HG02763 (cell line): ENCODE measurements at regions not wholly inside any gene's neighbourhood (a gene's known extent, or its start where the extent isn't known, plus 50 kb on each side); places are given as distances from the start of the nearest gene placed in this dataset.
"Not testable (repeated sequence)": the region's sequence is repeated elsewhere in the genome, so short reads cannot be mapped to it uniquely, and the experiment has no call there.

Experiments used
- ATAC-seq: cut with Tn5 transposase; IDR thresholded peaks from one replicate; pipeline ENCODE4 v1.9.1; 2021; ENCODE audit warnings: mild to moderate bottlenecking, moderate library complexity; ENCODE audit not compliant: unreplicated experiment

DNA sequence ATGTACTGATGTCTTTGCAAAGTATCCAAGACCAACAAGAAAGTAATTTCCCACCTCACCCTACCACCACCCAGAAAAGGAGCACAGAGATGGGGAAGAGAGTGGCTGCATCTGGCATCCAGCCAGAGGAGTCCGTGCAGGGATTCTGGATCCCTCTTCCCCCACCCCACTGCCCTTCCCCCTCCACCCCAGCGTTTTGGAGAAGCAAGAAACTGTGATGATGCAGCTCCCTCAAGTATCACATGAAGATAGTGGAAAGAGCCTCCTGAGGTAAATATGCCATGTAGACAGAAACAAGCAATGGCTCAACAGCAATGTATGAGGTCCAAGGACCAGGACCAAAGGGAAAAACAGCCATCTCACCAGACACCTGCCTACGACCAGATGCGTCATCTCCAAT is 153.8 kb downstream of the DEPDC1B start:
- no peak for ATAC-seq

DNA sequence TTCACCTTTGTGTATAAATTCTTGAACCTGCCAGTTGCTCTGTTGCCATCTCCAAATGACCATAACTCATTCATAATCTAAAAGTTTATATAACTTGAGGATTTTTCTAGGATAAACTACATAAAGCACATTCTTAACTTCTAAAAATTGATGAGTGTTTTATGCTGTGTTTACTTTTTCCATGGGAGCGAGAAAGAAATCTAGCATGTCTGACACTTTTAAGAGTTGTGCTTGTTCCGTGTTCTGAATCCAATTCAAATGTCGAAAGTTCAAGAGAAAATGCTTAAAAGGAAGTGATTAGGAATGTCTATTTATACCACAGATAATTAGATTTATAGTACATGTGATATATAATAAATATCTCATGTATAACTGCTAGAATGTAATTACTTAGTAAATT is 154.4 kb downstream of the DEPDC1B start:
- ATAC-seq: no peak

DNA sequence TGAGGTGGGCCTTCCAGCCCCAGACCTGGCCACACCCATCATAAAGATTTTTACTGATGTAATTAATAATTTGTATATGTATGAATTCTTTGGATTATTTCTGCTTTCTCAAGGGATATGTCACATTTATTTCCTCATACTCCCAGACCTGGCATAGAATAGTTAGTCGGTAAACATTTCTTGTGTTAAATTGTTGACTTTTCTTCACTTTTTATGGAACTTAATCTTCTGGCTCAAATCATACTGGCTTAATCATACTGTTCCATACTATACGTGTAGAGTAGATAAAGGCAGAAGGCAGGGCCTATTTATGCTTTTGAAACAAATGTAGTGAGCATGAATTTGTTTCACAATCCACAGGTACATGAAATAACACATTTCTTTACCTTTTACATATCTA is 155.8 kb downstream of the DEPDC1B start:
- ATAC-seq: no peak

DNA sequence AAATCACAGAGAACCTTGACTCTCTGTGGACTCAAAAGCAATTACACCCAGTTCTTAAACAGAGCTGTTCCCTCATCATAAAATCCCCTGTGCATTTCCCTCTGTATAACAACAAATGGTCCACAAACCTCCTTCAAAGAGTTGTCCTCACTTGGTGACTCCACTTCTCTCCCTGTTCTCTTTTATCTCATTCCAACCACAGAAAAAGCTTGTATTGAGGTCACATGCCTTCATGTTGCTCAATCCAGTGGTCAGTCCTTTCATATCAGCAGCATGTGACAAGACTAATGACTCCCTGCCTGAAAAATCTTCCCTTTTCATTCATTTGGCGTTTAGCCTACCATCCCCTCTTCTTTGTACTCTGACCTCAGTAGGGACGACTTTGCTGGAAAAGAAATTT is 158.0 kb downstream of the DEPDC1B start:
- ATAC-seq: no peak

DNA sequence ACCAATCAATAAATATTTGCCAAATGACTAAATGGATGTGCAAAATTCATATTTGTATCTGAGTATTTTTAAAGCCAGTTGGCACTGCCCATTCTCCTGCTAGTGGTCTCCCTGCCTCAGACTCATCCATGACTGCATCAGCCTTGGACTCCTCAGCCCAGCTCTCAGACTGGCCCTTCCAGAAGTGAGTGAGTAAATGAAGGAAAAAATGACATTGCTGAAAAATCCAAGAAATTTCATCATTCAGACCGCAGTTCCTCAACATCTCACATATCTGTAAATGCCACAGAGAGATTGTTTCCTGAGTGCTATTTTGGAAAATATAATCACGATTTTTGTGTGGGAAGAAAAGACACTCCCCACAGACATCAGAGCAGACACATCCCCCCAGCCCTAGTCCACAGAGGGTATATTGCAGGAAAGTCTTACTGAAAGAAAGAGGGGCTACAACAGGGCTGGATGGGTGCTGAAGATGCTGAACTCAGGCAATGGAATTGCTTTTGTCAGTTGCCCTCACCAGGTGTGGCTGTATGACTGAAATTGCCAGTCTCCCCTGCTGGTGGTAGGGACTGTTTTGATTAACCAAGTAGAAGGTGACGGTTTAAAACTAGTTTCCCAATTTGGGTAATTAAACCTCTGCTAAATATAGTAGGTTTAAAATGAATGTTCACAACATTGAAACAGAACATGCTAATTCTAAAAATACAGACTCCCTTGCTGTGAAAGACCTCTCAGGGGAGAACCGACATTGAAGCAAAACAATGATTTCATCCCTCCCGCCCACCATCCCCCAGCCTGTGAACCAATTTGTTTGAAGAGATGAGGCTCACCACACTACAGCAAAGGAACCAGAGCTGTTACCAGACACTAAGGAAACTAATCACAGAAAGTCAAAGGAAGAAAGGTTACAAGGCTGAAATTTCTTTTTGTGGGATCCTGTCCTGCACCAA is 158.8 kb downstream of the DEPDC1B start:
- ATAC-seq: peak; percentile 89

DNA sequence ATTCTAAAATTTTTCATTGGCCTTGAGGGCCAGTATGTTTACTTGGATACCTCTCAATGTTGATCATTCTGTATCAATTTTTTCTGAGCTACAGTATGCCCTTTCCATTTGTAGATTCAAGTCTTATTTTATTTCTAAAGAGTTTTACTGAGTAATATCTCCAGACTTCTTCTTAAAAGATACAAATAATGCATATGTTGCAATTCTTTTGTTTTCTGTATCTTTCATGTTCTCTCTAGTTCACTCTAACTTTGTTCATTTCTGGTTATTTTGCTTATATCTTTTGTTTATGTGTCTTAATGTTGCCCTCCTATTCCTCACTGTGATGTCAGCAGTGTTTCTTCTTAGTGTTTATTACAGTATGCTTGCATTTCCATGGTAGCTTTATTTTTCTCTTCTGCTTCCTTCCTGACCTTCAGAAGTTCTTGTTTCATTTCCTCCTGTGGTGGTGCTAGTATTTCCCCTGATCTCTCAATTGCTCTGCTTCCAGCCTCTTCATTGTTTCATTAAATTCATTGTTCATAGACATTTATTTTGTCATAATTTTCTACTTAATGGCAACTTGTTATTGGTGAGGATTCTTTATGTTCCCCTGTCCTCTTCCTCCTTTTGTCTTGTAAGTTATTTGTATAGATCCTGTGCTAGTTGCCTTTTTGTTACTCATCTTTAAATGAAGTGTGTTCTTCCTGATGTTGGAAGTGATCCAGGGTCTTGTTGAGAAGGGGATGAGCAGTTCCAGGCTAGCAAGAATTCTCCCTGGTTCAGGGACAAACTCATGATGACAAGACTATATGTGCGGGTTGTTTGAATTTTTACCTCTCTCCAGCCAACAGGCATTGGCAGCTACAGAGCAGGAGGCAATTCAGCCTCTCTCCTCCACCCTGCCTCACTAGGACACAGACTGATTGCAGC is 160.8 kb downstream of the DEPDC1B start:
- ATAC-seq: no peak

DNA sequence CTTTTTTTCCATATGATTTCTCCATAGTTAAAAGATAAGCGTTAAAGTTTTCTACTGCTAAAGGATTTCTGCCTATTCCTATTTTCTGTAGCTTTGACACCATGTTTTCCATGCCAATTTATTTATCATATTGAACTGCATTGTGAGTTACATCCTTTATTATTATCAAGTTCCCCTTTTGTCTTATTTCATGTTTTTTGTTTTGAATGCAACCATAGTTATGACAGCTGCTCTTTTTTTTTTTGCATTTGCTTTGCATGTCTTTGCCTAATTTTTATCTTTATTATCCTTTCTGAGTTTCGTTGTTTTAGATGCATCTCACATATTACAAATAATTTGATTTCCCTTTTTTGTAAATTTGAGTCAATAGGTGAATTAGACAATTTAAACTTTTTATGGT is 161.5 kb downstream of the DEPDC1B start:
- no peak for ATAC-seq

DNA sequence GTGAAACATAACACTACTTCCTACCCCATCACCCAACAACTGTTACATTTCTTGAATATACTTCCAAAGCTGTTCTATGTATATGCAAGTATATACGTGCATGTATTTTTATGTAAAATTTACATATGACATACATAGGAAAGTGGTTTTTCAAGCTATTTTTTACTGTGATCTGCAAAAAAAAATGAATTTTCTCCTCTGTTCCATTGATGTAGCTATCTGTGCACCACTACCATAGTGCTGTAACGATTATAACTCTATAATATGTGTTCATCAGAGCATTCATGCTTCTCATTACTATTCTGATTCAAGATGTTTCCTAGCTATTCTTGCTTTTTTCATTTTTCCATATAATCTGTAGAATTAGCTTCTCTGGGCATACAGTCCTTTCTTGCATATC is 164.0 kb downstream of the DEPDC1B start:
- no peak for ATAC-seq

DNA sequence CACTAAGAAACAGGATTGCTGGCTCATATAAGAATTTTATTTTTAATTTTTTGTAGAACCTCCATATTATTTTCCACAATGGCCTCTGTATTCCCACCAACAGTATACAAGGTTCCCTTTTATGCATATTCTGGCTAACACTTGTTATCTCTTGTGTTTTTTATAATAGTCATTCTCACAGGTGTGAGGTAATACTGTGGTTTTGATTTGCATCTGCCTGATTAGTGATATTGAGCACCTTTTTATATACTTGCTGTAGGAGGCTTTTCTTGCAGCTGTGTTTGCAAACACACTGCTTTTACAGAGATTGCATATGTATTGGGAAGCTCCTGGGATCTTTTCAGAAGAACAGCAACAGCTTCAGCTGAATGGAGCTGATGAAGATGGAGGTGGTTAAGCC is 164.8 kb downstream of the DEPDC1B start:
- no peak for ATAC-seq

DNA sequence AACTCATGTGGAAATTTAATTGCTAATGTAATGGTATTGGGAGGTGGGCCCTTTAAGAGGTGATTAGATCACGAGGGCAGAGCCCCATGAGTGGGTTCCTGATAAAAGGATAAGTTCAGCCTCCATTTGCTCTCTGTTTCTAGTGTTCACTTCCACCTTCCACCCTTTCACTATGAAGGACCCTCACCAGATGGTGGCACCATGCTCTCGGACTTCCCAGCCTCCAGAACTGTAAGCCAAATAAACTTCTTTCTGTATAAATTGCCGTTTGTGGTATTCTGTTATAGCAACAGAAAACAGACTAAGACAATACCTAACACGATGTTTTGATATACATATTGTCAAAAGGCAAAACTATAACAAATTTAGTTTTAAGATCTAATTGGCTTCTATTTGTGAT is 166.2 kb downstream of the DEPDC1B start:
- no peak for ATAC-seq

DNA sequence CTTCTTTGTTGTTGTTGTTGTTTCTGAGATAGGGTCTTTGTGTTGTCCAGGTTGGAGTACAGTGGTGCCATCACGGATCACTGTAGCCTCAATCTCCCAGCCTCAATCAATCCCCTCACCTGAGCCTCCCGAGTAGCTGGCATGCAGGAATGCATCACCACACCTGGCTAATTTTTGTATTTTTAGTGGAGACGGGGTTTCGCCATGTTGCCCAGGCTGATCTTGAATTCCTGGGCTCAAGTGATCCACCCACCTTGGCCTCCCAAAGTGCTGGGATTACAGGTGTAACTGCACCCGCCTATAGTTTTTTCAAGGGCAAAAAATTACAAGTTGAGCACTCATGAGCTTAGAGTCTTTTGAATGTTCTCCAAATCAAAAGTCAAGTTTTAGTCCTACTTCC is 167.2 kb downstream of the DEPDC1B start:
- ATAC-seq: not testable (repeated sequence)

DNA sequence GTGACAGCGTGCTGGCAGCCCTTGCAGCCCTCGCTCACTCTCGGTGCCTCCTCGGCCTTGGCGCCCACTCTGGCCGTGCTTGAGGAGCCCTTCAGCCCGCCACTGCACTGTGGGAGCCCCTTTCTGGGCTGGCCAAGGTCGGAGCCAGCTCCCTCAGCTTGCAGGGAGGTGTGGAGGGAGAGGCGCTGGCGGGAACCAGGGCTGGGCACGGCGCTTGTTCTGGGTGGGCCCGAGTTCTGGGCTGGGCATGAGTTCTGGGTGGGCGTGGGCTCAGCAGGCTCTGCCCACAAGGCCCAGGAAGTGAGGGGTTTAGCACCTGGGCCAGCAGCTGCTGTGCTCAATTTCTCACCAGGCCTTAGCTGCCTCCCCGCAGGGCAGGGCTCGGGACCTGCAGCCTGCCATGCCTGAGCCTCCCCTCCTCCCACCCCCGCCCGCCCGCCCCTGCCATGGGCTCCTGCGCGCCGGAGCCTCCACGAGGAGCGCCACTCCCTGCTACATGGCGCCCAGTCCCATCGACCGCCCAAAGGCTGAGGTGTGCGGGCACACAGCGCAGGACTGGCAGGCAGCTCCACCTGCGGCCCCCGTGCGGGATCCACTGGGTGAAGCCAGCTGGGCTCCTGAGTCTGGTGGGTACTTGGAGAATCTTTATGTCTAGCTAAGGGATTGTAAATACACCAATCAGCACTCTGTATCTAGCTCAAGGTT is 169.7 kb downstream of the DEPDC1B start:
- not testable (repeated sequence) for ATAC-seq

DNA sequence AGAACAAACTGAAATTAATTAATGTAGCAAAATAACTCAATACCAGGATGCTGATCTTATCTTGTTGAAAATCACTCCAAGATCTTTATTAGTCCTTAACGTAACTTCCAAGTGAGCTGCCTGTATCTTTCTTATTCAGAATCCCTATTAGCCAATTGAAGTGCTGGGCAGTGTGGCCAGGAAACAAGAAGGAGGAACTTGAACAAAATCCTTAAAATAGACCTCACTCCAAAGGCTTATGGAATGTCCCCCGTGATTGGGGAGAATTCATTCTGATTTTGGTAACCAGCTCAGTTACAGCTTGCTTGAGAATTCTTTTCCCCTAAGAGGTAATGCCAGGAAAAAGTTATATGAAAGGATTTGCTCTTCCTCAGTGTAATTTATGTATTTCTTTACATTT is 171.0 kb downstream of the DEPDC1B start:
- no peak for ATAC-seq

DNA sequence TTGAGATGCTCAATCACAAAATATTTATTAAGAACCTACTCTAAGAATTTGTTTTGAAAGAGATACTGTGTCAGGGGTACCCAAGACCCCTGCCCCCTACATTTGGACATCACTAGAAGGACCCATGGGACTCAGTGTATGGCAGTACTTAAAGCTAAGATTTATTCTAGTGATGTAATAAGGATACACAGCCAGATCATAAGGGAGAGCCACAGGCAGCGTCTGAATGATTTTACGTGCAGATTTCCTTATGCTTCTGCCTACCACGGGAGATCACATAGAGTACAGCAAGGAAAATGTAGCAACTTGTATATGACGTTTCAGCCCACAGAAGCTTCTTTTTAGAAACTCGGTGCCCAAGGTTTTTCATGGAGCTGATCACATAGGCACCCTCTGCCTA is 172.9 kb downstream of the DEPDC1B start:
- ATAC-seq: no peak

DNA sequence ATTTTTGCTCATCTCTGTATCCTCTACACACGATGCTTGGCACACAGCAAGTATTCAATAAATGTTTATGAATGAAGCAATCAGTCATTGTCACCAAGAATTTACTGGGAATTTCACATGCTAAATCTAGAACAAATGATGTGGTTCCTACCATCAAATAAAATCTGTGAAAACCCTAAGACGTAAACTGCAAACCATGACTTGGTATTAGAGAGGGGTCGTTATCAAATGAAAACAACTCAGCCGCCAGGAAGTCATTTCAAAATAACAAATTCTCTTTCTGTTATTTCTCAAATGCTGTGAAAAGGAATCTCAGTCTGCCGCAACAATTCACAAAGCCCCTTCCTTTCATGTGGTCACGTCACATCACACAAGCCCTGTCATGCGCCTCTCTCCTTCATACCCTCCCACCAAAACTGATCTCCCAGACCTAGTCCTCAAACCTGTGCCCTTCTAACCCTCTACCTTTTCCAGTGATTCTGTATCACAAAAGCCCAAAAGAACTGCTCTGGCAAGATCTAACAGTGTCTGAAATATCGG is 173.6 kb downstream of the DEPDC1B start:
- ATAC-seq: no peak

DNA sequence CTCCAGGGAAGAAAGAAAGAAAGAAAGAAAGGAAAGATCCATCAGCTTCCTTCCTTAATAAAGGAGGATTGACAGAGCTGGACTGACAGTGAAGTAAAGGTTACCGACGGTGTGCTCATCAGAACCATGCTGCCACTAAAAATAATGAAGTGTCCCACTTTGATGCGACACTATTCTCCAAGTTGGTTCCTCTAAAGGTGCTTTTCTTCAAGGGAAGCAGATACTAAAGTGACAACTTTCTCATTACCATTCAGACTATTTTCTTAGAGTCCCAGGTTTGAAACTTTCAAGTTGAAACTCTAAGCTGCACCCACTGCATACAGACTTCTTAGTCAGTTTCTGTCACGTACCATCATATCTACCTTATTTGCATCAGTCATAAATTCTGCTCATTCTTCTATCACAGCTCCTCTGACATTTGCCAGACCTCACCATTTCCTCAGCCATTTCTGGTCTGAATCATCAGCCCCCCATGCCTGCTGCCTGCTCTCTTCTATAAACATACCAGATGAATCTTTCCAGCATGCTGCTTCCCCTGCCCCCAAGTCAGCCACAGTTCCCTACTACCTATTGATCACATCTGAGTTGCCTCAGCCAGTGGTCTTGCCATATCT is 177.6 kb downstream of the DEPDC1B start:
- peak; percentile 76 for ATAC-seq

DNA sequence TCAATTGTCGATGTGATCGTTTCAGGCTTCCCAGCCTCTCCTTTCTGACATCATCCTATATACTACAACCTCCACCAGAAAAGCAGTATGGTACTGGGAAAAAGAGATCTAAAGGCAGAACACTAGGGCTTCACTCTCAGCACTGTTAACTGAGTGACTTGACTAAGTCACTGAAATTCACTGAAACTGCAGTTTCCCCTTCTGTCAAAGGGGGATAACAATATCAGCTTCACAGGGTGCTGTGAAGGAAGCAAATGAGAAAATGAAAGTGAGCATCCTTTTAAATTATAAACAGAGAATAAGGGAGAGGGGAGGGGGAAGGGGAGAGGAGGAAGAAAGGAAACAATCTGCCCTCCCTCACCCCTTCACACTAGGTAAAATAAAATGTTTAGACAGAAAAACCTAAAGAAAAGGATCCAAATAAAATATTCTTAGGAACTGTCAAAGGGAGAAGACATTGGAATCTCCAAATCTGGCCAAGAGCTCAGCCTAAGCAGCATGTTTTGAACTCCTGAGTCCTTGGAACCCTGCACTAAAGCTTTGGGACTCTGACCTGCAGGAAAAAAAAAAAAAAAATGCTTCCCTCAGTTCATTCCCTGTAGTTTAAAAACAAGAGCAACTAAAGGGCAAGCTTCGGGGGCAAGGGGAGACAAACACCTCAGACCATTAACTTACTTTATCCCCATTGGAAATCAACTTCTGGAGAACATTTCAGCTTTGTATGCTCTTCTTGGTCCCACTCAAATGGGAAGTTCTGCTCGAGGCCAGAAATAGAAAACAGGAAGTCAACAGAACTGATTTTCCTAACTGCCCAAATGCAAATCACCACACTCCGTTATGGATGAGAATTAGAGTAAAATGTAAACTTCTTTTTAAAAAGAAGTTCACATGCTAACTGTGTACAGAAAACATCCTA is 178.3 kb downstream of the DEPDC1B start:
- peak; percentile 46 for ATAC-seq

DNA sequence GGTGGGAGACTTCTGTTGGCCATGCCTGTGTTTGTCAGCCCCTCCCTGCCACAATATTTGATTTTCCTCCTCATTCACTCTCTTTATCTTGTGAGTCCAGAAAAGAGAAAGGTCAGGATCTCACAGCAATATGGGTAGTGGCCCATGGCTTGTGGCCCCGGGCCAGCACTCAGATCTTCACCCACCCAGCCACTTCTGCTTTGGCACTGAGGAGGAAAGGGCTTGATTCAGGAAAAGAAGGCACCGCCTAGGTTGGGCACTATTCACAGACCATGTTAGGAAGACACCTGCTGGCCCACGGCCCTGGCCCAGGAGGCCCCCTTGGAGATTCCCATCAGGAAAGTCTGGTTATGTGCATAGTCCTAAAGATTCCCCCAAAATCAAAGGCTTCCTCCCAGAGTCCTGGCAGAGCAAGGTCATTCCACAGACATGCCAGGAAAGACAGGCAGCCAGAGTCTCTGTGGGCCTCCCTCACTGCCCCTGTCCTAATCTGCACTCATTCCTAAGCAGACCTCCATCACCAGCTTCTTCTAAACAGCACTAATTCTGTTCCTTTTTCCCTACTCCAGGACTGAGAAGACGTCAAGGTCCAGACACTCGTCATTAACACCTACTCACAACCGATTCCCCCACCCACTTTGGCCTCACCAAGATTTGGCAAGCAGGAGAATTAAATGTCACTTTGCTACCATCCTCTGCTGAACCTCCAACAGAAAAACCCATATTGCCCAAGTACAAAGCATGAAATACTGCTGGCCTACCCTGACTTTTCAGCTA is 179.3 kb downstream of the DEPDC1B start:
- no peak for ATAC-seq

DNA sequence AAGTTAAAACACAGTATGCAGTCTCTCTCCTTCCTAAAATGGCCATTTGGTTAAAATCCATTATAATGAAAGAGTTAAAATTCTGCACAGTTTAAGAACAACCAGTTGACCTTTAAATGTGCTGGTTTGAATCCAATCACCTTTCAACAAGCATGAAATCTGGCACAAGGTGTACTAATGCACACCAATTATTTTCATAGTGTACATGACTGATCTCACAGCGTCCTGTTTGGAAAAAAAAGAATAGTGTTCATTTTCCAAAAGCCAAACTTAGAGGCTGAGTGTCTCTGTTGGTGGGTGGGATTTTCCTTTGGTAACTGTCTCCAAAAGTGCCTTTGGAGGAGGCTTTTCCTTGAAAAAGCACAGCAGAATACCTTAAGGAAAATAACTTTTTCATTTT is 180.6 kb downstream of the DEPDC1B start:
- ATAC-seq: no peak
